Astrocyte (in vitro differentiated cells and primary cell): ENCODE measurements at regions not wholly inside any gene's neighbourhood (a gene's known extent, or its start where the extent isn't known, plus 50 kb on each side); places are given as distances from the start of the nearest gene placed in this dataset.

Experiments
- DNase-seq: peaks from one replicate; pipeline ENCODE4 v3.0.0-alpha.2; 2010; ENCODE audit warnings: low read depth
- FAIRE-seq: peaks from 2 replicates; lab custom pipeline; 2011; peaks lifted over from hg19 to GRCh38; lab: Jason Lieb, UNC
- H2AFZ ChIP-seq: 2 replicates; pipeline ENCODE4 v1.6.0; 2012; ENCODE audit warnings: low read depth, low read length, inconsistent platforms
- H3K27ac ChIP-seq: 2 replicates; pipeline ENCODE4 v1.5.1; 2011; ENCODE audit warnings: low read depth, low read length, inconsistent platforms
- H3K27me3 ChIP-seq: 2 replicates; pipeline ENCODE4 v1.6.0; 2011; ENCODE audit warnings: low read length, inconsistent platforms; ENCODE audit not compliant: insufficient read depth
- H3K36me3 ChIP-seq: 2 replicates; pipeline ENCODE4 v1.5.1; 2011; ENCODE audit warnings: low read length, inconsistent platforms; ENCODE audit not compliant: insufficient read depth
- H3K4me1 ChIP-seq: 2 replicates; pipeline ENCODE4 v1.5.1; 2011; ENCODE audit warnings: low read length, inconsistent platforms; ENCODE audit not compliant: insufficient read depth
- H3K4me2 ChIP-seq: 2 replicates; pipeline ENCODE4 v1.6.0; 2012; ENCODE audit warnings: low read length, inconsistent platforms
- H3K4me3 ChIP-seq: 2 replicates; pipeline ENCODE4 v1.5.1; 2011; ENCODE audit warnings: low read depth, mild to moderate bottlenecking, low read length, inconsistent platforms; ENCODE audit not compliant: insufficient read depth
- H3K79me2 ChIP-seq: 2 replicates; pipeline ENCODE4 v1.6.0; 2012; ENCODE audit warnings: mild to moderate bottlenecking, low read length, inconsistent platforms; ENCODE audit not compliant: insufficient read depth
- H3K9ac ChIP-seq: 2 replicates; pipeline ENCODE4 v1.6.0; 2012; ENCODE audit warnings: mild to moderate bottlenecking, low read length, inconsistent platforms
- H3K9me3 ChIP-seq: 2 replicates; pipeline ENCODE4 v1.5.1; 2012; ENCODE audit warnings: low read depth, mild to moderate bottlenecking, low read length, inconsistent platforms; ENCODE audit not compliant: insufficient read depth
- H4K20me1 ChIP-seq: 2 replicates; pipeline ENCODE4 v1.6.0; 2012; ENCODE audit warnings: low read length, inconsistent platforms; ENCODE audit not compliant: insufficient read depth
- H3K27ac Mint-ChIP-seq: one replicate; pipeline ENCODE4 v1.8.0; 2021; ENCODE audit warnings: mild to moderate bottlenecking, mixed read lengths; ENCODE audit not compliant: unreplicated experiment
- H3K27me3 Mint-ChIP-seq: one replicate; pipeline ENCODE4 v1.8.0; 2021; ENCODE audit warnings: low read depth, mixed read lengths; ENCODE audit not compliant: unreplicated experiment
- H3K36me3 Mint-ChIP-seq: one replicate; pipeline ENCODE4 v1.8.0; 2021; ENCODE audit warnings: low read depth, mixed read lengths; ENCODE audit not compliant: unreplicated experiment
- H3K4me1 Mint-ChIP-seq: one replicate; pipeline ENCODE4 v1.8.0; 2021; ENCODE audit warnings: low read depth, mixed read lengths; ENCODE audit not compliant: unreplicated experiment
- H3K4me3 Mint-ChIP-seq: one replicate; pipeline ENCODE4 v1.8.0; 2021; ENCODE audit warnings: mild to moderate bottlenecking, moderate library complexity, mixed read lengths; ENCODE audit not compliant: unreplicated experiment
- H3K9me3 Mint-ChIP-seq: one replicate; pipeline ENCODE4 v1.8.0; 2021; ENCODE audit warnings: mild to moderate bottlenecking, mixed read lengths; ENCODE audit not compliant: unreplicated experiment
- CTCF ChIP-seq: IDR thresholded peaks from 2 replicates; pipeline ENCODE4 v1.5.1; 2011; ENCODE audit warnings: low read depth, mild to moderate bottlenecking, inconsistent platforms, low read length, moderate library complexity; ENCODE audit not compliant: insufficient read depth
- EZH2 ChIP-seq: IDR thresholded peaks from 2 replicates; pipeline ENCODE4 v1.6.1; 2012; ENCODE audit warnings: mild to moderate bottlenecking, low read length, inconsistent platforms; ENCODE audit not compliant: insufficient read depth

DNA sequence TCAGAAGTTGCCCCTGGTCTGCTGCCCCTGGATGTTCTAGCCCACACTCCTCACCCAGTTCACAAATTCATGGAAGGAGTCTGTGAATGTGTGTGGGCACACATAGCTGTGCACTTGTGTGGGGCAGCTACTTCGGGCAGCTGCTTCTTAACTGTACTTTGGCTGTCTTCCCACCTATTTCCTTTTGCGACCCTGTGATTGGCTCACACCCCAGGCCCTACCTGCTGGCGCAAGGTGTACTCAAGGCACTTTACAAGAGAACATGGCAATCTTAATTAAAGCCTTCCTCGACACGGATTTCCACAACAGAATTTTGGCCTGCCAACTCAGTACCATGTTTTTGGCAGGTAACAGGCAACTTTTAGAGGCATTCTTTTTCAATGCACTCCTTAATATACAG, 86.5 kb upstream of the CTTNBP2NL start:
- H2AFZ ChIP-seq = no peak overlapping the region
- Mint-ChIP-seq H3K36me3 (no peaks in the 10 kb centered on the region), H3K27ac (no peak overlapping the region), H3K9me3 (no peaks in the 10 kb centered on the region), H3K4me1 (no peaks in the 10 kb centered on the region), H3K4me3 (no peak overlapping the region), H3K27me3 (peaks cover 42% of the 10 kb centered on the region)
- no peaks in the 10 kb centered on the region for H4K20me1 ChIP-seq
- H3K9ac ChIP-seq = no peak overlapping the region
- no peak for FAIRE-seq
- no peaks in the 10 kb centered on the region for H3K9me3 ChIP-seq
- H3K79me2 ChIP-seq = no peaks in the 10 kb centered on the region
- peaks cover 8% of the 10 kb centered on the region for H3K27me3 ChIP-seq
- TF ChIP-seq EZH2 (no peak), CTCF (no peak)
- no peaks in the 10 kb centered on the region for H3K4me1 ChIP-seq
- H3K27ac ChIP-seq = no peak overlapping the region
- no peaks in the 10 kb centered on the region for H3K36me3 ChIP-seq
- no peak overlapping the region for H3K4me3 ChIP-seq
- H3K4me2 ChIP-seq = no peak overlapping the region
- no peak for DNase-seq

GRCh38 chr1:112312315-112312714, 83.7 kb upstream of the CTTNBP2NL start:
- Histone ChIP-seq H4K20me1 (no peaks in the 10 kb centered on the region), H2AFZ (no peak overlapping the region), H3K27me3 (peaks cover 6% of the 10 kb centered on the region), H3K27ac (no peak overlapping the region), H3K9ac (no peak overlapping the region), H3K4me1 (no peaks in the 10 kb centered on the region), H3K4me2 (no peak overlapping the region), H3K4me3 (no peak overlapping the region), H3K36me3 (no peaks in the 10 kb centered on the region), H3K79me2 (no peaks in the 10 kb centered on the region), H3K9me3 (no peaks in the 10 kb centered on the region)
- Mint-ChIP-seq H3K4me3 (no peak overlapping the region), H3K9me3 (no peaks in the 10 kb centered on the region), H3K4me1 (no peaks in the 10 kb centered on the region), H3K36me3 (no peaks in the 10 kb centered on the region), H3K27me3 (peaks cover 28% of the 10 kb centered on the region), H3K27ac (no peak overlapping the region)
- FAIRE-seq (no peak), DNase-seq (no peak)
- TF ChIP-seq CTCF = no peak

DNA sequence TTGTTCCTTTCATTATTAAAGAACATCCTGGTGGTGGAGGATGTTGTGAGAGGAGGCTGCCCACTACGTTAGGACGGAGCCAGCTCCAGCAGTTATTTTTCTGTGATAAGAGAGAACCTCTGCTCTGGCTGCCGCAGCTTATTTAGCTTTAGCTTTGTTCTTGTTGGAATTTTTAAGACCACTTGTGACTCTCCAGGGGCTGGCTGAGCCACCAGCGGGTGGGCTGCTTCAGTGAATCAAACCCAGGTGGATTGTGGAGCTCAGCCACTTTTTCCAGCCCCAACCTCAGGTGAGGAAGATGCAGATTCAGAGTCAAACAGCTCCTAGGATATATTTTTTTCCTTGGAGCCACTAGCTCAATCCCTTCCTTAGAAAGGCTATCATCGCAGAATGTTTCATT, 83.1 kb upstream of the CTTNBP2NL start:
- Histone ChIP-seq H4K20me1 (no peaks in the 10 kb centered on the region), H3K79me2 (no peaks in the 10 kb centered on the region), H3K9me3 (no peaks in the 10 kb centered on the region), H3K9ac (no peak overlapping the region), H3K4me2 (no peak overlapping the region), H3K4me3 (no peak overlapping the region), H3K36me3 (no peaks in the 10 kb centered on the region), H3K4me1 (no peaks in the 10 kb centered on the region), H2AFZ (no peak overlapping the region), H3K27ac (no peak overlapping the region), H3K27me3 (peaks cover 5% of the 10 kb centered on the region)
- no peak for TF ChIP-seq EZH2
- TF ChIP-seq CTCF = no peak
- Mint-ChIP-seq H3K27ac (peak overlapping the region; percentile 27), H3K9me3 (no peaks in the 10 kb centered on the region), H3K27me3 (peaks cover 28% of the 10 kb centered on the region), H3K36me3 (no peaks in the 10 kb centered on the region), H3K4me3 (no peak overlapping the region), H3K4me1 (no peaks in the 10 kb centered on the region)
- FAIRE-seq = no peak
- no peak for DNase-seq
